ENCODE measurements at regions not wholly inside any gene's neighbourhood (a gene's known extent, or its start where the extent isn't known, plus 50 kb on each side); places are given as distances from the start of the nearest gene placed in this dataset.

- no peak for TF ChIP-seq TSHZ1 (tag by site-specific recombination; IDR thresholded peaks at IDR 0.05; ENCODE audit: borderline replicate concordance)
- TF ChIP-seq ZNF24 (tag by site-specific recombination; IDR thresholded peaks at IDR 0.05): no peak
- TF ChIP-seq ZNF791 (tag by site-specific recombination; IDR thresholded peaks at IDR 0.05): no peak
- TF ChIP-seq ZFP69B (tag by site-specific recombination; IDR thresholded peaks at IDR 0.05): no peak
- no peak for TF ChIP-seq HOXD13 (CRISPR knock-in tag; IDR thresholded peaks at IDR 0.05; ENCODE audit: borderline replicate concordance)
- no peak for TF ChIP-seq ZNF292 (tag by site-specific recombination; IDR thresholded peaks at IDR 0.05; ENCODE audit: borderline replicate concordance, low read depth)
- no peak for TF ChIP-seq ZNF530 (tag by site-specific recombination; IDR thresholded peaks at IDR 0.05; ENCODE audit: low read depth)
- no peak for TF ChIP-seq ZNF514 (tag by site-specific recombination; IDR thresholded peaks at IDR 0.05)
- no peak for TF ChIP-seq ZNF548 (tag by site-specific recombination; IDR thresholded peaks at IDR 0.05)
- TF ChIP-seq ZNF423 (tag by site-specific recombination; IDR thresholded peaks at IDR 0.05): 0 out of 2 replicates have a peak, but pooled peaks have one; percentile 31
- no peak for TF ChIP-seq ZNF132 (tag by site-specific recombination; IDR thresholded peaks at IDR 0.05; ENCODE audit: borderline replicate concordance)
- no peak for TF ChIP-seq ZNF658 (tag by site-specific recombination; IDR thresholded peaks at IDR 0.05)
- no peak for TF ChIP-seq ZNF521 (tag by site-specific recombination; IDR thresholded peaks at IDR 0.05)
- TF ChIP-seq ZNF114 (tag by site-specific recombination; IDR thresholded peaks at IDR 0.05): no peak
- TF ChIP-seq SP2 (tag by site-specific recombination; IDR thresholded peaks at IDR 0.05): no peak
- TF ChIP-seq ZNF580 (tag by site-specific recombination; IDR thresholded peaks at IDR 0.05): no peak
- no peak for TF ChIP-seq ZNF18 (tag by site-specific recombination; IDR thresholded peaks at IDR 0.05)
- TF ChIP-seq ZNF621 (tag by site-specific recombination; IDR thresholded peaks at IDR 0.05): no peak
- TF ChIP-seq ZBTB17 (tag by site-specific recombination; IDR thresholded peaks at IDR 0.05): no peak
- TF ChIP-seq PRDM2 (tag by site-specific recombination; IDR thresholded peaks at IDR 0.05; ENCODE audit: borderline replicate concordance): no peak
- peak; percentile 45; the same call in 1 of the 2 replicates for TF ChIP-seq FEZF1 (tag by site-specific recombination; IDR thresholded peaks at IDR 0.05)
- no peak for TF ChIP-seq ZNF175 (tag by site-specific recombination; IDR thresholded peaks at IDR 0.05)
- no peak for TF ChIP-seq ZNF558 (tag by site-specific recombination; IDR thresholded peaks at IDR 0.05)
- TF ChIP-seq EGR2 (tag by site-specific recombination; IDR thresholded peaks at IDR 0.05; ENCODE audit: low read depth): no peak
- TF ChIP-seq ZNF302 (tag by site-specific recombination; IDR thresholded peaks at IDR 0.05; ENCODE audit: low read depth): no peak
- no peak for TF ChIP-seq ZNF571 (tag by site-specific recombination; IDR thresholded peaks at IDR 0.05)
- TF ChIP-seq MEIS1 (CRISPR knock-in tag; IDR thresholded peaks at IDR 0.05; ENCODE audit: borderline replicate concordance): no peak
- TF ChIP-seq ZBTB8A (tag by site-specific recombination; IDR thresholded peaks at IDR 0.05): no peak
- no peak for TF ChIP-seq ZNF404 (tag by site-specific recombination; IDR thresholded peaks at IDR 0.05)
- no peak for TF ChIP-seq ZNF76 (tag by site-specific recombination; IDR thresholded peaks at IDR 0.05; ENCODE audit: borderline replicate concordance, low read depth)
- TF ChIP-seq ZNF837 (tag by site-specific recombination; IDR thresholded peaks at IDR 0.05): no peak
Measured at GRCh38 chr1:208880433-208881100, 636.4 kb upstream of the PLXNA2 start (continued).
